ENCODE measurements at regions not wholly inside any gene's neighbourhood (a gene's known extent, or its start where the extent isn't known, plus 50 kb on each side); places are given as distances from the start of the nearest gene placed in this dataset.

GRCh38 chr4:13201241-13201640 is 282.9 kb downstream of the RAB28 start:
- no peaks in the 10 kb centered on the region for H3K27me3 ChIP-seq (ENCODE audit: insufficient read depth)
- no peaks in the 10 kb centered on the region for H3K4me1 ChIP-seq (ENCODE audit: insufficient read depth)
- no peak overlapping the region for H3K27ac Mint-ChIP-seq
- DNase-seq (ENCODE audit: low spot score) (no peak), ATAC-seq (no peak)
- no peak overlapping the region for H3K4me3 ChIP-seq
- no peak overlapping the region for H2AFZ ChIP-seq
- H3F3A ChIP-seq (replicated peaks; ENCODE audit: low read depth): no peaks in the 10 kb centered on the region
- no peaks in the 10 kb centered on the region for H3K27me3 Mint-ChIP-seq (ENCODE audit: insufficient read depth, low read depth, poor library complexity)
- H4K20me1 ChIP-seq (replicated peaks; ENCODE audit: insufficient read depth): no peaks in the 10 kb centered on the region
- H3K4me1 Mint-ChIP-seq: no peaks in the 10 kb centered on the region
- no peak overlapping the region for H3K27ac ChIP-seq (ENCODE audit: low read depth)
- TF ChIP-seq ZNF331 (CRISPR knock-in tag; IDR thresholded peaks at IDR 0.05; ENCODE audit: low read depth) (no peak), EZH2phosphoT487 (IDR thresholded peaks at IDR 0.05; ENCODE audit: unreplicated experiment) (no peak), CREB1 (CRISPR knock-in tag; IDR thresholded peaks at IDR 0.05; ENCODE audit: low read depth) (no peak), POLR2AphosphoS5 (IDR thresholded peaks at IDR 0.05; ENCODE audit: low read depth) (no peak), NANOG (IDR thresholded peaks at IDR 0.05; ENCODE audit: borderline replicate concordance) (no peak), JUNB (IDR thresholded peaks at IDR 0.05; ENCODE audit: unreplicated experiment) (no peak), CTCF (conservative IDR thresholded peaks at IDR 0.05; ENCODE audit: low read depth in 2 of 2) (no peak), STAT1 (IDR thresholded peaks at IDR 0.05; ENCODE audit: unreplicated experiment) (no peak)
- no peaks in the 10 kb centered on the region for H3K79me2 ChIP-seq (replicated peaks; ENCODE audit: insufficient read depth)
- H3K36me3 ChIP-seq (ENCODE audit: insufficient read depth): no peaks in the 10 kb centered on the region
- no peak overlapping the region for H3K4me3 Mint-ChIP-seq
- H3K9me2 ChIP-seq (ENCODE audit: insufficient read depth): no peaks in the 10 kb centered on the region
- no peaks in the 10 kb centered on the region for H3K9me3 Mint-ChIP-seq
- H3K4me2 ChIP-seq: no peak overlapping the region
- H3K36me3 Mint-ChIP-seq (ENCODE audit: low read depth): no peaks in the 10 kb centered on the region

- H3K4me2 ChIP-seq: no peak overlapping the region
- ATAC-seq (no peak), DNase-seq (ENCODE audit: low spot score) (no peak)
- Mint-ChIP-seq H3K4me3 (no peak overlapping the region), H3K27me3 (ENCODE audit: insufficient read depth, low read depth, poor library complexity) (peaks cover 1% of the 10 kb centered on the region), H3K36me3 (ENCODE audit: low read depth) (peaks cover 5% of the 10 kb centered on the region; the same call in 2 of the 3 replicates), H3K4me1 (no peaks in the 10 kb centered on the region), H3K27ac (no peak overlapping the region), H3K9me3 (peaks cover 5% of the 10 kb centered on the region; the same call in 2 of the 3 replicates)
- no peak overlapping the region for H3K27ac ChIP-seq (ENCODE audit: low read depth)
- no peaks in the 10 kb centered on the region for H4K20me1 ChIP-seq (replicated peaks; ENCODE audit: insufficient read depth)
- H3K79me2 ChIP-seq (replicated peaks; ENCODE audit: insufficient read depth): no peaks in the 10 kb centered on the region
- no peaks in the 10 kb centered on the region for H3K36me3 ChIP-seq (ENCODE audit: insufficient read depth)
- H3K4me3 ChIP-seq: no peak overlapping the region
- H3K4me1 ChIP-seq (ENCODE audit: insufficient read depth): no peaks in the 10 kb centered on the region; the same call in 1 of the 2 replicates
- no peak overlapping the region for H2AFZ ChIP-seq
- no peaks in the 10 kb centered on the region for H3K27me3 ChIP-seq (ENCODE audit: insufficient read depth)
- H3F3A ChIP-seq (replicated peaks; ENCODE audit: low read depth): no peaks in the 10 kb centered on the region
- H3K9me2 ChIP-seq (ENCODE audit: insufficient read depth): no peaks in the 10 kb centered on the region
- TF ChIP-seq, protein P1, sequence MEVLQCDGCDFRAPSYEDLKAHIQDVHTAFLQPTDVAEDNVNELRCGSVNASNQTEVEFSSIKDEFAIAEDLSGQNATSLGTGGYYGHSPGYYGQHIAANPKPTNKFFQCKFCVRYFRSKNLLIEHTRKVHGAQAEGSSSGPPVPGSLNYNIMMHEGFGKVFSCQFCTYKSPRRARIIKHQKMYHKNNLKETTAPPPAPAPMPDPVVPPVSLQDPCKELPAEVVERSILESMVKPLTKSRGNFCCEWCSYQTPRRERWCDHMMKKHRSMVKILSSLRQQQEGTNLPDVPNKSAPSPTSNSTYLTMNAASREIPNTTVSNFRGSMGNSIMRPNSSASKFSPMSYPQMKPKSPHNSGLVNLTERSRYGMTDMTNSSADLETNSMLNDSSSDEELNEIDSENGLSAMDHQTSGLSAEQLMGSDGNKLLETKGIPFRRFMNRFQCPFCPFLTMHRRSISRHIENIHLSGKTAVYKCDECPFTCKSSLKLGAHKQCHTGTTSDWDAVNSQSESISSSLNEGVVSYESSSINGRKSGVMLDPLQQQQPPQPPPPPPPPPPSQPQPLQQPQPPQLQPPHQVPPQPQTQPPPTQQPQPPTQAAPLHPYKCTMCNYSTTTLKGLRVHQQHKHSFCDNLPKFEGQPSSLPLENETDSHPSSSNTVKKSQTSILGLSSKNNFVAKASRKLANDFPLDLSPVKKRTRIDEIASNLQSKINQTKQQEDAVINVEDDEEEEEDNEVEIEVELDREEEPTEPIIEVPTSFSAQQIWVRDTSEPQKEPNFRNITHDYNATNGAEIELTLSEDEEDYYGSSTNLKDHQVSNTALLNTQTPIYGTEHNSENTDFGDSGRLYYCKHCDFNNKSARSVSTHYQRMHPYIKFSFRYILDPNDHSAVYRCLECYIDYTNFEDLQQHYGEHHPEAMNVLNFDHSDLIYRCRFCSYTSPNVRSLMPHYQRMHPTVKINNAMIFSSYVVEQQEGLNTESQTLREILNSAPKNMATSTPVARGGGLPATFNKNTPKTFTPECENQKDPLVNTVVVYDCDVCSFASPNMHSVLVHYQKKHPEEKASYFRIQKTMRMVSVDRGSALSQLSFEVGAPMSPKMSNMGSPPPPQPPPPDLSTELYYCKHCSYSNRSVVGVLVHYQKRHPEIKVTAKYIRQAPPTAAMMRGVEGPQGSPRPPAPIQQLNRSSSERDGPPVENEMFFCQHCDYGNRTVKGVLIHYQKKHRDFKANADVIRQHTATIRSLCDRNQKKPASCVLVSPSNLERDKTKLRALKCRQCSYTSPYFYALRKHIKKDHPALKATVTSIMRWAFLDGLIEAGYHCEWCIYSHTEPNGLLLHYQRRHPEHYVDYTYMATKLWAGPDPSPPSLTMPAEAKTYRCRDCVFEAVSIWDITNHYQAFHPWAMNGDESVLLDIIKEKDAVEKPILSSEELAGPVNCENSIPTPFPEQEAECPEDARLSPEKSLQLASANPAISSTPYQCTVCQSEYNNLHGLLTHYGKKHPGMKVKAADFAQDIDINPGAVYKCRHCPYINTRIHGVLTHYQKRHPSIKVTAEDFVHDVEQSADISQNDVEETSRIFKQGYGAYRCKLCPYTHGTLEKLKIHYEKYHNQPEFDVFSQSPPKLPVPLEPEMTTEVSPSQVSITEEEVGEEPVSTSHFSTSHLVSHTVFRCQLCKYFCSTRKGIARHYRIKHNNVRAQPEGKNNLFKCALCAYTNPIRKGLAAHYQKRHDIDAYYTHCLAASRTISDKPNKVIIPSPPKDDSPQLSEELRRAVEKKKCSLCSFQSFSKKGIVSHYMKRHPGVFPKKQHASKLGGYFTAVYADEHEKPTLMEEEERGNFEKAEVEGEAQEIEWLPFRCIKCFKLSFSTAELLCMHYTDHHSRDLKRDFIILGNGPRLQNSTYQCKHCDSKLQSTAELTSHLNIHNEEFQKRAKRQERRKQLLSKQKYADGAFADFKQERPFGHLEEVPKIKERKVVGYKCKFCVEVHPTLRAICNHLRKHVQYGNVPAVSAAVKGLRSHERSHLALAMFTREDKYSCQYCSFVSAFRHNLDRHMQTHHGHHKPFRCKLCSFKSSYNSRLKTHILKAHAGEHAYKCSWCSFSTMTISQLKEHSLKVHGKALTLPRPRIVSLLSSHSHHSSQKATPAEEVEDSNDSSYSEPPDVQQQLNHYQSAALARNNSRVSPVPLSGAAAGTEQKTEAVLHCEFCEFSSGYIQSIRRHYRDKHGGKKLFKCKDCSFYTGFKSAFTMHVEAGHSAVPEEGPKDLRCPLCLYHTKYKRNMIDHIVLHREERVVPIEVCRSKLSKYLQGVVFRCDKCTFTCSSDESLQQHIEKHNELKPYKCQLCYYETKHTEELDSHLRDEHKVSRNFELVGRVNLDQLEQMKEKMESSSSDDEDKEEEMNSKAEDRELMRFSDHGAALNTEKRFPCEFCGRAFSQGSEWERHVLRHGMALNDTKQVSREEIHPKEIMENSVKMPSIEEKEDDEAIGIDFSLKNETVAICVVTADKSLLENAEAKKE (CRISPR knock-in tag; IDR thresholded peaks at IDR 0.05): no peak
- TF ChIP-seq ZNF331 (CRISPR knock-in tag; IDR thresholded peaks at IDR 0.05; ENCODE audit: low read depth): no peak
- TF ChIP-seq ZNF114 (CRISPR knock-in tag; IDR thresholded peaks at IDR 0.05): no peak
Measured at GRCh38 chr4:13196721-13197120, 287.4 kb downstream of the RAB28 start.
